ENCODE measurements at regions not wholly inside any gene's neighbourhood (a gene's known extent, or its start where the extent isn't known, plus 50 kb on each side); places are given as distances from the start of the nearest gene placed in this dataset.
"Not testable (repeated sequence)": the region's sequence is repeated elsewhere in the genome, so short reads cannot be mapped to it uniquely, and the experiment has no call there.

- DNase-seq = no peak
Observed at GRCh38 chr6:73965539-73966029, 269.6 kb downstream of the CD109 start.

GRCh38 chr6:73964241-73964854, 268.3 kb downstream of the CD109 start:
- DNase-seq = no peak

- DNase-seq = no peak
Observed at GRCh38 chr6:73962884-73963283, 266.9 kb downstream of the CD109 start.

GRCh38 chr6:73956305-73956704, 260.3 kb downstream of the CD109 start:
- DNase-seq = no peak

- no peak for DNase-seq
Observed at GRCh38 chr6:73955800-73956199, 259.8 kb downstream of the CD109 start.

GRCh38 chr6:73954881-73955280, 258.9 kb downstream of the CD109 start:
- DNase-seq = no peak

GRCh38 chr6:73951183-73951582, 255.2 kb downstream of the CD109 start:
- DNase-seq = no peak

GRCh38 chr6:73943930-73944652, 248.1 kb downstream of the CD109 start:
- no peak for DNase-seq

GRCh38 chr6:73943411-73943810, 247.4 kb downstream of the CD109 start:
- DNase-seq = no peak

GRCh38 chr6:73942592-73943186, 246.7 kb downstream of the CD109 start:
- no peak for DNase-seq

GRCh38 chr6:73941892-73942291, 245.9 kb downstream of the CD109 start:
- DNase-seq = no peak

GRCh38 chr6:73937805-73938204, 241.8 kb downstream of the CD109 start:
- no peak for DNase-seq

- no peak for DNase-seq
Observed at GRCh38 chr6:73932866-73933265, 236.9 kb downstream of the CD109 start.

GRCh38 chr6:73929405-73929804, 233.4 kb downstream of the CD109 start:
- DNase-seq = no peak

- DNase-seq = no peak
Observed at GRCh38 chr6:73927421-73927820, 231.4 kb downstream of the CD109 start.

- DNase-seq = not testable (repeated sequence)
Observed at GRCh38 chr6:73925703-73926102, 229.7 kb downstream of the CD109 start.

- no peak for DNase-seq
Observed at GRCh38 chr6:73923905-73924485, 228.0 kb downstream of the CD109 start.

- DNase-seq = no peak
Observed at GRCh38 chr6:73903155-73903554, 207.2 kb downstream of the CD109 start.

- no peak for DNase-seq
Observed at GRCh38 chr6:73901986-73902385, 206.0 kb downstream of the CD109 start.

- DNase-seq = no peak
Observed at GRCh38 chr6:73901311-73901710, 205.3 kb downstream of the CD109 start.

GRCh38 chr6:73898599-73898998, 202.6 kb downstream of the CD109 start:
- no peak for DNase-seq

- no peak for DNase-seq
Observed at GRCh38 chr6:73893696-73894095, 197.7 kb downstream of the CD109 start.

Data from nucleus accumbens (tissue), 56 donors.